BJ (cell line): ENCODE measurements at regions not wholly inside any gene's neighbourhood (a gene's known extent, or its start where the extent isn't known, plus 50 kb on each side); places are given as distances from the start of the nearest gene placed in this dataset.
"Not testable (repeated sequence)": the region's sequence is repeated elsewhere in the genome, so short reads cannot be mapped to it uniquely, and the experiment has no call there.

ENCODE experiments used
- CTCF ChIA-PET: fragments of 350-600 bp; formaldehyde crosslinking; extraction: SDS; loops from one replicate; lab custom pipeline; 2021; ENCODE audit warnings: antibody characterized with exemption, inconsistent platforms; lab: Yijun Ruan, JAX
- POLR2A ChIA-PET: fragments of 300-600 bp; sonication (Branson Sonifier 250); formaldehyde crosslinking; extraction: SDS; loops from one replicate; lab custom pipeline; 2021; ENCODE audit warnings: antibody characterized with exemption; lab: Charles Lee
- DNase-seq: peaks from one replicate; pipeline ENCODE4 v3.0.0-alpha.2; 2011; ENCODE audit warnings: low read depth
- H3K27me3 ChIP-seq: 2 replicates; pipeline ENCODE4 v1.6.0; 2011; ENCODE audit warnings: low read length; ENCODE audit not compliant: control insufficient read depth, insufficient read depth
- H3K36me3 ChIP-seq: 2 replicates; pipeline ENCODE4 v1.5.1; 2011; ENCODE audit warnings: low read length; ENCODE audit not compliant: control insufficient read depth, insufficient read depth
- H3K4me3 ChIP-seq: 2 replicates; pipeline ENCODE4 v1.5.1; 2011; ENCODE audit warnings: low read depth, mild to moderate bottlenecking, control low read depth, low read length
- CTCF ChIP-seq: IDR thresholded peaks from 2 replicates; pipeline ENCODE4 v1.5.1; 2011; ENCODE audit warnings: low read depth, mild to moderate bottlenecking, control low read depth, inconsistent platforms, low read length, moderate library complexity; ENCODE audit not compliant: insufficient read depth

- CTCF ChIA-PET: no interaction called here
- POLR2A ChIA-PET: no interaction called here
- Histone ChIP-seq H3K4me3 (no peak overlapping the region), H3K27me3 (no peaks in the 10 kb centered on the region), H3K36me3 (no peaks in the 10 kb centered on the region)
- DNase-seq: no peak
- TF ChIP-seq CTCF: no peak
Measured at GRCh38 chr12:33223956-33224355, 215.7 kb downstream of the SYT10 start.

- no peak for DNase-seq
- Histone ChIP-seq H3K4me3 (no peak overlapping the region), H3K27me3 (no peaks in the 10 kb centered on the region), H3K36me3 (no peaks in the 10 kb centered on the region)
- POLR2A ChIA-PET: no interaction called here
- TF ChIP-seq CTCF: no peak
- CTCF ChIA-PET: no interaction called here
Measured at GRCh38 chr12:33222357-33222756, 217.3 kb downstream of the SYT10 start.

- H3K27me3 ChIP-seq: no peaks in the 10 kb centered on the region
- H3K4me3 ChIP-seq: no peak overlapping the region
- CTCF ChIA-PET: no interaction called here
- no peak for TF ChIP-seq CTCF
- POLR2A ChIA-PET: no interaction called here
- DNase-seq: no peak
- no peaks in the 10 kb centered on the region for H3K36me3 ChIP-seq
Measured at GRCh38 chr12:33205981-33206380, 233.6 kb downstream of the SYT10 start.

- H3K27me3 ChIP-seq, H3K36me3 ChIP-seq, DNase-seq, H3K4me3 ChIP-seq, POLR2A ChIA-PET, CTCF ChIA-PET: not testable (repeated sequence)
Measured at GRCh38 chr12:33194389-33194788, 245.2 kb downstream of the SYT10 start.

- POLR2A ChIA-PET: no interaction called here
- no peak overlapping the region for H3K4me3 ChIP-seq
- DNase-seq: no peak
- no peaks in the 10 kb centered on the region for H3K27me3 ChIP-seq
- TF ChIP-seq CTCF: no peak
- CTCF ChIA-PET: no interaction called here
- no peaks in the 10 kb centered on the region for H3K36me3 ChIP-seq
Measured at GRCh38 chr12:33192226-33192625, 247.4 kb downstream of the SYT10 start.

GRCh38 chr12:33187409-33187808, 252.2 kb downstream of the SYT10 start:
- TF ChIP-seq CTCF: no peak
- H3K4me3 ChIP-seq: no peak overlapping the region
- DNase-seq: no peak
- H3K36me3 ChIP-seq: no peaks in the 10 kb centered on the region
- CTCF ChIA-PET: no interaction called here
- POLR2A ChIA-PET: no interaction called here
- no peaks in the 10 kb centered on the region for H3K27me3 ChIP-seq
